ENCODE measurements at regions not wholly inside any gene's neighbourhood (a gene's known extent, or its start where the extent isn't known, plus 50 kb on each side); places are given as distances from the start of the nearest gene placed in this dataset.

GRCh38 chr3:54021071-54021470 is 101.3 kb upstream of the CACNA2D3 start:
- TF ChIP-seq POLR2AphosphoS5 (IDR thresholded peaks at IDR 0.05; ENCODE audit: low read depth, low read length) (no peak), POLR2A (IDR thresholded peaks at IDR 0.05; ENCODE audit: low read depth, low read length) (no peak), SPI1 (IDR thresholded peaks at IDR 0.05; ENCODE audit: low read depth, low read length) (no peak), TAF1 (IDR thresholded peaks at IDR 0.05; ENCODE audit: low read depth, low read length) (no peak)
